B cell (primary cell): ENCODE measurements at regions not wholly inside any gene's neighbourhood (a gene's known extent, or its start where the extent isn't known, plus 50 kb on each side); places are given as distances from the start of the nearest gene placed in this dataset.

Experiments used
- ATAC-seq: fragments of 200-7000 bp; cut with Tn5 transposase; one replicate; pipeline ENCODE4 v1.10.0; 2021; ENCODE audit warnings: low read depth, mild to moderate bottlenecking, moderate number of reproducible peaks, moderate library complexity
- CTCF ChIA-PET: fragments of 350-600 bp; sonication (Branson Sonifier 250); formaldehyde crosslinking; loops from one replicate; lab custom pipeline; 2021; ENCODE audit warnings: antibody characterized with exemption, inconsistent platforms; lab: Charles Lee
- POLR2A ChIA-PET: fragments of 350-600 bp; sonication (Branson Sonifier 250); formaldehyde crosslinking; loops from one replicate; lab custom pipeline; 2021; ENCODE audit warnings: antibody characterized with exemption; lab: Charles Lee
- DNase-seq: peaks from one replicate; pipeline ENCODE4 v3.0.0; 2013
- H2AFZ ChIP-seq: 2 replicates; pipeline ENCODE4 v1.6.1; 2012; ENCODE audit warnings: mild to moderate bottlenecking, low read depth, low read length; ENCODE audit not compliant: insufficient read depth, poor library complexity, severe bottlenecking
- H3K27ac ChIP-seq, 2 donors: 1 replicate in 1 of 2; 2 replicates in 1 of 2; pipeline ENCODE4 v1.5.1; 2012 to 2013; ENCODE audit warnings: low read length in 2 of 2, mild to moderate bottlenecking in 2 of 2, moderate library complexity in 1 of 2
- H3K27me3 ChIP-seq, 4 experiments: fragments of 200-600 bp in 1 of 4; sonication (generic) in 1 of 4; replicated peaks in 1 of 4; 1 replicate in 2 of 4; 2 replicates in 2 of 4; pipeline versions ENCODE4 v1.6.1 to v1.7.0; 2013 to 2016; ENCODE audit warnings: low read length in 3 of 4, mild to moderate bottlenecking in 2 of 4, mixed read lengths in 1 of 4, moderate library complexity in 1 of 4; ENCODE audit not compliant: insufficient read depth in 4 of 4, control insufficient read depth in 3 of 4; ENCODE audit errors: control extremely low read depth in 1 of 4
- H3K36me3 ChIP-seq, 2 experiments: replicated peaks in 1 of 2; 1 replicate in 1 of 2; 2 replicates in 1 of 2; pipeline versions ENCODE4 v1.6.1 to v1.7.1; 2013; ENCODE audit warnings: low read length in 1 of 2; ENCODE audit not compliant: insufficient read depth in 2 of 2, control insufficient read depth in 1 of 2; ENCODE audit errors: control extremely low read depth in 1 of 2, extremely low read depth in 1 of 2
- H3K4me1 ChIP-seq, 2 donors: fragments of 200-600 bp in 1 of 2; sonication (generic) in 1 of 2; 1 replicate in 1 of 2; 2 replicates in 1 of 2; pipeline versions ENCODE4 v1.5.1 to v1.6.1; 2013 to 2017; ENCODE audit warnings: low read length in 2 of 2; ENCODE audit not compliant: control insufficient read depth in 2 of 2, insufficient read depth in 2 of 2
- H3K4me2 ChIP-seq: replicated peaks from 2 replicates; pipeline ENCODE3; 2012; ENCODE audit warnings: mild to moderate bottlenecking, low read depth, low read length; ENCODE audit not compliant: poor library complexity, severe bottlenecking
- H3K4me3 ChIP-seq, 5 experiments: fragments of 200-600 bp in 1 of 5; sonication (generic) in 1 of 5; 1 replicate in 3 of 5; 2 replicates in 2 of 5; pipeline versions ENCODE4 v1.5.1 to v1.7.0; 2011 to 2016; ENCODE audit warnings: low read length in 4 of 5, mild to moderate bottlenecking in 4 of 5, low read depth in 2 of 5, control low read depth in 1 of 5, moderate library complexity in 1 of 5; ENCODE audit not compliant: insufficient read depth in 1 of 5; ENCODE audit errors: control extremely low read depth in 1 of 5, extremely low read depth in 1 of 5
- H3K79me2 ChIP-seq: fragments of 200-600 bp; sonication (generic); one replicate; pipeline ENCODE4 v1.6.0; 2016; ENCODE audit warnings: low read length; ENCODE audit not compliant: control insufficient read depth, insufficient read depth
- H3K9ac ChIP-seq: fragments of 200-600 bp; sonication (generic); 2 replicates; pipeline ENCODE4 v1.6.1; 2017; ENCODE audit warnings: mild to moderate bottlenecking, low read length, moderate library complexity
- H3K9me3 ChIP-seq, 3 donors: one replicate each; pipeline versions ENCODE4 v1.6.1 to v1.7.1; 2013; ENCODE audit warnings: low read length in 2 of 3; ENCODE audit not compliant: control insufficient read depth in 2 of 3, insufficient read depth in 1 of 3; ENCODE audit errors: control extremely low read depth in 1 of 3
- H4K20me1 ChIP-seq: 2 replicates; pipeline ENCODE4 v1.6.0; 2012; ENCODE audit warnings: mild to moderate bottlenecking, low read length; ENCODE audit not compliant: insufficient read depth, control insufficient read depth, poor library complexity, severe bottlenecking
- H3K27ac Mint-ChIP-seq: one replicate; pipeline ENCODE4 v1.8.0; 2021; ENCODE audit warnings: mixed read lengths
- H3K27me3 Mint-ChIP-seq: one replicate; pipeline ENCODE4 v1.8.0; 2021; ENCODE audit warnings: mixed read lengths
- H3K4me1 Mint-ChIP-seq: one replicate; pipeline ENCODE4 v1.8.0; 2021; ENCODE audit warnings: mixed read lengths
- H3K4me3 Mint-ChIP-seq: one replicate; pipeline ENCODE4 v1.8.0; 2021; ENCODE audit warnings: mixed read lengths
- H3K9me3 Mint-ChIP-seq: one replicate; pipeline ENCODE4 v1.8.0; 2022; ENCODE audit warnings: mixed read lengths; ENCODE audit not compliant: insufficient read depth
- CTCF ChIP-seq: fragments of 200-600 bp; IDR thresholded peaks from one replicate; pipeline ENCODE4 v1.8.0; 2022; ENCODE audit warnings: antibody characterized with exemption, mild to moderate bottlenecking
- EZH2 ChIP-seq: IDR thresholded peaks from 2 replicates; pipeline ENCODE4 v1.6.1; 2012; ENCODE audit warnings: borderline replicate concordance, low read depth, mild to moderate bottlenecking, moderate library complexity, low read length; ENCODE audit not compliant: insufficient read depth, poor library complexity, severe bottlenecking
- WGBS: methylation state at CpG from one replicate; pipeline ENCODE4 v1.1.5; 2013; ENCODE audit warnings: missing lambda C conversion rate; ENCODE audit not compliant: insufficient coverage; 5-methylcytosine and 5-hydroxymethylcytosine counted together
- intact Hi-C: fragments of 100-400 bp; cut with micrococcal nuclease; formaldehyde crosslinking; loops from one replicate; pipeline ENCODE4 v1.10.0; 2022

DNA sequence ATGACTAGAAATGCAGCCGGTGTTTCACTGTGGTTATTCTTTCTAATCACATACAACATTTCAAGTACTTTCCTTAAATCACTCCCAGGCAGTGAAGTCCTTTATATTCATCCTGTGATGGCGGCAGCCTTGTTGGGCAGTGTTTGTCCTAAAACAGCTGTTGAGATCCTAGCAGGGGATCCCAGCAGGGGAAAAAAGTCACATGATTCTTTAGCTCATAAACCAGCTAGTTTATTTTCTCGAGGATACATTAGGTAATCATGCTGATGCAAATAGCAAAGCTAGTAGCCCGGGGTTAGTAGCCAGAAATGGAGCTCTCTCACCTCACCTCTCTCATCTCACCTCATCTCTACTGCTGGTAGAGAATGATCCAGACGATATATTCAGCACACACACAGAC lies 70.5 kb downstream of the FOXD1 start:
- DNase-seq (no peak), ATAC-seq (no peak)
- 5% methylated on average over 3 of the region's 5 CpGs for WGBS
- intact Hi-C loops: no loop called here
- Mint-ChIP-seq H3K4me3 (no peak overlapping the region), H3K27ac (no peak overlapping the region), H3K9me3 (no peaks in the 10 kb centered on the region), H3K4me1 (peaks cover 7% of the 10 kb centered on the region), H3K27me3 (peaks cover 74% of the 10 kb centered on the region)
- POLR2A ChIA-PET: no interaction called here
- Histone ChIP-seq H2AFZ (no peak overlapping the region), H3K4me3 (no peak overlapping the region), H3K27me3 (peaks cover 0 to 63% (median 29%) of the 10 kb centered on the region in 4 experiments), H4K20me1 (no peaks in the 10 kb centered on the region), H3K79me2 (no peaks in the 10 kb centered on the region), H3K4me1 (peaks cover 3 to 17% of the 10 kb centered on the region in 2 donors), H3K4me2 (no peak overlapping the region), H3K27ac (no peak overlapping the region), H3K9ac (no peak overlapping the region), H3K9me3 (peaks cover 0 to 22% (median 0%) of the 10 kb centered on the region in 3 donors), H3K36me3 (no peaks in the 10 kb centered on the region)
- CTCF ChIA-PET: no interaction called here
- TF ChIP-seq CTCF: no peak
- TF ChIP-seq EZH2: no peak

- H3K4me2 ChIP-seq: no peak overlapping the region
- intact Hi-C loops: no loop called here
- no peak overlapping the region for H3K4me3 ChIP-seq
- Mint-ChIP-seq H3K27ac (no peak overlapping the region), H3K27me3 (peaks cover 84% of the 10 kb centered on the region), H3K4me1 (peaks cover 7% of the 10 kb centered on the region), H3K9me3 (no peaks in the 10 kb centered on the region), H3K4me3 (no peak overlapping the region)
- ChIA-PET CTCF (no interaction called here), POLR2A (no interaction called here)
- H3K4me1 ChIP-seq: peaks cover 3 to 12% of the 10 kb centered on the region in 2 donors
- TF ChIP-seq CTCF: no peak
- H3K9ac ChIP-seq: no peak overlapping the region
- H2AFZ ChIP-seq: no peak overlapping the region
- H3K27ac ChIP-seq: no peak overlapping the region
- no peaks in the 10 kb centered on the region for H4K20me1 ChIP-seq
- peaks cover 0 to 14% (median 0%) of the 10 kb centered on the region in 3 donors for H3K9me3 ChIP-seq
- 92% methylated on average over 2 of the region's 3 CpGs for WGBS
- peaks cover 0 to 50% (median 21%) of the 10 kb centered on the region in 4 experiments for H3K27me3 ChIP-seq
- ATAC-seq (no peak), DNase-seq (no peak)
- no peaks in the 10 kb centered on the region for H3K79me2 ChIP-seq
- no peaks in the 10 kb centered on the region for H3K36me3 ChIP-seq
Measured at GRCh38 chr5:73376618-73377170, 71.9 kb downstream of the FOXD1 start.
